T47D (cell line): ENCODE measurements at regions not wholly inside any gene's neighbourhood (a gene's known extent, or its start where the extent isn't known, plus 50 kb on each side); places are given as distances from the start of the nearest gene placed in this dataset.

Experiments
- DNase-seq, 2 experiments: peaks; one replicate each; pipeline versions ENCODE4 v3.0.0 to v3.0.0-alpha.2; 2011 to 2012; ENCODE audit warnings: low read depth in 1 of 2, low spot score in 1 of 2
- JUND ChIP-seq: IDR thresholded peaks from 2 replicates; pipeline ENCODE4 v1.6.1; 2012; ENCODE audit warnings: low read depth
- in situ Hi-C: cut with HindIII; loops from 2 replicates; pipeline ENCODE4 v1.10.0; 2016; ENCODE audit warnings: low sequenced_read_pairs, low pct_unique_long_range_greater_than_20kb

DNA sequence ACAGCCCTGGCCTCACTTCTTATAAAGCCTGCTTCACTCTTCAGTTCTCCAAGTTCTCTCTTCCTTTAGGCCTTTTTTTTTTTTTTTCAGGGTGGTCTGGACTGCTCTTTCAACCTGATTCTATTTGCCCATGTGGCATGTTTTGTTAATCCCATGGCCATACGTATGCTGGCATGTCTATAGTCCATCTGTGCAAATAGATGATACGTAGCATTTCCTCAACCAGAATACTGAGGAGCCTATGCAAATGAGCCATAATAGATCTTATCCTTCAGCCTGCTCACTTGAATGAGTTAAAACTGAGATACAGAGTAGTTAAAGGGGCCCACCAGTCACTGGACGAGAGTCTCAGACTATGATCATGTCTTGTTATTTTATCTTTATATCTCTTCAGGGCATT lies 265.2 kb upstream of the CXCR4 start:
- TF ChIP-seq JUND, result no peak
- in situ Hi-C loops, result no loop called here
- DNase-seq, result no peak

DNA sequence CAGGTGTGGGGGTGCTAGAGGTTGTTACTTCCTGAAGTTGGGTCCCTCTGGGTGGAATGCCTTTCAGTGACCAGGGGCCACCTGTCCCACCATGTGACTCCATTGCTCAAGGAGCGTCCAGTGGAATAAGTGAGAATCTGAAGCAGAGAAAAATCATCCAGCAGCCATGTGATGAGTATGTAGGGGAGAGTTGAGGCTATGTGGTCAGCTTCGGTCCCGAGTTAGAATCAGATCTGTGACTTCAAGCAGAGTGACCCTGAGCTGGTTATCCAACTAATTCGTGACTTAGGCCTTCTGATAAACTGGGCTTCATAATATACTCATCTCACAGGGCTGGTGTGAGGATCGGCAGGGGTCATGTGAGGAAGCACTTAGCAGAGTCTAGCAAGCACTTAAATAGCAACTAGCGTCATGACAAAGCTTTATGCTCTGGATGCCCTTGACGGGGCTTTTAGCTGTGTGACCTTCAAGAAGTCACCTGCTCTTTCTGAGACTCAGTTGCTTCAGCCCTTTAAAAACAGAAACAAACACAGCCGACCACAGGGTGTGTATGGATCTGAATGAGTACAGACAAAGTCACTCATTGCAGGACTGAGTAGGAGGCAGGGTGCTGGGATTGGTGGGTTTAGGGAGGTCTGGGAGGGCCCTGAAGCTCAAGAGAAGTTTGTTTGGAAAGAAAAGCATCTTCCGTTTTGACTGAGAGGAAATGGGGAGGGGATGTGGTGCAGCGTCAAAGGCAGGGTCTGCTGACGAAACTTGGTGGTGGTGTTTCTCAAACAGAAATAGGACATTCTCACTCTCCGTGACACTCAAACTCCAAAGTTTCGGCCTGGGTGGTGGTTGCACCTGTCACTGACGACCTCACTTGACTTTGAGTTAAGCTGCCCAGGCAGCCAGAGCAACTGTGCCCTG lies 264.0 kb upstream of the CXCR4 start:
- DNase-seq, result no peak
- in situ Hi-C loops, result no loop called here
- TF ChIP-seq JUND, result no peak

DNA sequence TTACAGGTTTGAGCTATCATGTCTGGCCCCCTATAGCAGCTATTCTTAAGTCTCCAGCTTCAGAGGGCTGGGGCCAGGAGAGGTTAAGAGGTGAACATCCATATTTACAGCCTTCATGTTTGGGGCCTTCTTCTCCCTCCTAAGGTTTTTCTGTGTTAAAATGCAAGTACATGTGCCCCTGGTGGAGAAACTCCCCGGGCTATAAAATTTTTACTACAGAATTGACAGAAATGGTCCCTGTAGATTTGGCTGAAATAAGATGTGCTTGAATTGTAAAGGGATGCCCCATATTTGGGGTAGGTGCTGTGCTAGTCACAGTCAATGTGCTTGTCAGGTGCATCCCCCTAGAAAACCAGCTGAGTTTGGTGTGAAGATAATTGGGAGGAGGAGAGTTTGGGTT lies 263.3 kb upstream of the CXCR4 start:
- TF ChIP-seq JUND, result no peak
- DNase-seq, result no peak
- in situ Hi-C loops, result no loop called here

DNA sequence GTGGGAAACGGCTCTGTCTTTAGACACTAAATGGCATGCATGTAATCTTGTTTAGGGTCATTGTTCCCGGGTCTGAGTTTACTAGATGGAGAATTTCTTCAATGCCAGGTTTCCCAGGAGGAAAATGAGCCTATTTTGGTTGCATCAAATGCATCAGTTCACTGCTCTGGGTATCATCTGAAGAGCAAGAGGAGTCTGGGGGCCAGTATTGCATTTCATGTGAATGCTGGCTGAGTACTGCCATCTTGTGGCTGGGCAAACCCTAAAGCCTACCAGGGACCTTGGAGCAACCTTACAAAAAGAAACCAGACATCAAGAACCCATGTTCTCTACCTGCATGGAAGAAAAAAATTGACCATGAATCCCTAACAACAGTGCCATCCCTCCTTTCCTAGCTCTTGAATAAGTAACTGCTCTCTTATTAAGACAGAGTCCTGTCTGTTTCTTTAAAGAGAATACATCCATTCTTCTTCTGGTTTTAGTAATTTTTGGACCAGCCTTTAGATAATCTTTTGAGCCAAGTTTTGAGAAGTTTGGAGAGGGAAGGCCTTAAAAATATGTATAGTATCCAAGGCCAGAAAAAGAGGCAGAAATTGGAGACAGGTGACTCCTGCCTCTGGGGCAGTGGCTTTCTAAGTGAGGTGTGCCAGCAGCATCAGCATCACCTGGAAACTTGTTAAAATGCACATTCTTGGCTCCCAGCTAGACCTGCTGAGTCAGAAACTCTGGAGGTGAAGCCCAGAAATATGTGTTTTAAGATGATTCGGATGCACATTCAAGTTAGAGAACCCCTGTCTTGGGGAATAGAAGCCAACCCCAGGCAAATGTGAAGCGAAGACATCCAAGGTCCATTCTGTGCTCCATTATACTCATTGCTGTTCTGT lies 261.0 kb upstream of the CXCR4 start:
- in situ Hi-C loops, result no loop called here
- DNase-seq, result peak; percentile 11 to 64
- TF ChIP-seq JUND, result no peak

DNA sequence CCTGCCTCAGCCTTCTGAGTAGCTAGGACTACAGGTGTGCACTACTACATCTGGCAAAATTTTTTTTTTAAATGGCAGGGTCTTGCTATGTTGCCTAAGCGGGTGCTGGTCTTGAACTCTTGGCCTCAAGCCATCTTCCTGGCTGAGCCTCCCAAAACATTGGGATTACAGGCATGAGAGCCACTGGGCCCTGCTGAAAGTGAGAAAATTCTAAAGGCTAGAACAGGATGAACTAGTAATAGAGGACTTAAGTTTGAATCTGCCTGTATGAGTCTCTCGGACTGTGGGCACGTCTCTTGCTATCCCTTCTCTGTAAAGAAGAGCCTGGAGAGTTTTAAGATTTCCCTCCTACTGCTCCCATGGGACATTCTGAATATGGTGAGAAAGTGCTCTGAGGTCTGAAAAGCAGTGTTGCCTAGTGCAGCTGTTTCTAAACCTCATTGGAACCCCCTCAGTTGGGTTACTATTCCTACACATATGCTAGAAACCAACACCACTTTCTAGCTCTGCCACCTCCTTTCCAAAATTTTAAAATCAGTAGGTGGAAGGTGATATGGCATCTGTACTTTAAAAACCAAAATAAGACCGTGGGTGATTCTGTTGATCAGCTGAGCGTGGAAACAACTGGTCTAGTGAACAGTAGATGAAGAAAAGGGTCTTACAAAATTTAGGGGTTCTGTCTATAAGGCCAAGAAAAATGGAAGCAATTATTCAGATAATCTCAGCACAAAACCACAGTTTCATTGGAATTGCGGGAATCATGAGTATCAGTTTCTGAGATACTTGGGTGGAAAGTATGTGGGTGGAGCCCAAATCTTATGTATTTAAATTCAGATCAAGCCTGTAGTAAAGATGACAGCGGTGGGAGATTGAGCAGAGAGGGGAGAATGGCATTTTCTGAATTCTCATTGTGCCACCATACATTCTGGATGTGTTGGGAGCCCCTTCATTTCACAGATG lies 259.8 kb upstream of the CXCR4 start:
- no peak for DNase-seq
- TF ChIP-seq JUND, result no peak
- in situ Hi-C loops, result no loop called here

DNA sequence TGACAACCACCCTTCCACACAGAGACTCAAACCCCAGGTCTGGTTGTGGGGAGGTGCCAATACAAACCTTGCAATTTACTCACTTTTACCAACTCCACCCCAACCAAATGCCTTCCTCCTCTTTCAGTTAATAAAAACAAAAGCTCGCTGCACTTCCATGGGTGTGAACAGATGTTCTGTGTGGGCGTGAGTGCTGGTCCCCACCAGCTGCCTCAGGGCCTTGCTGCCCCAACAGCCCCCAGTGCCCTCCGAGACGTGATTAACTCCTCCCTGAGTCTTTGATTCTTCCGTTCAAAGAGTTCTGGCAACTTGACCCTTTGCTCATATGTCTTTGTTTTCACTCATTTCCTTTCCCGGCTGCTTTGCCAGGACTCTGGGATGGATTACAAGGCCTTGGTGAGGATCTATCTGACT lies 258.9 kb upstream of the CXCR4 start:
- in situ Hi-C loops, result no loop called here
- no peak for DNase-seq
- TF ChIP-seq JUND, result no peak

DNA sequence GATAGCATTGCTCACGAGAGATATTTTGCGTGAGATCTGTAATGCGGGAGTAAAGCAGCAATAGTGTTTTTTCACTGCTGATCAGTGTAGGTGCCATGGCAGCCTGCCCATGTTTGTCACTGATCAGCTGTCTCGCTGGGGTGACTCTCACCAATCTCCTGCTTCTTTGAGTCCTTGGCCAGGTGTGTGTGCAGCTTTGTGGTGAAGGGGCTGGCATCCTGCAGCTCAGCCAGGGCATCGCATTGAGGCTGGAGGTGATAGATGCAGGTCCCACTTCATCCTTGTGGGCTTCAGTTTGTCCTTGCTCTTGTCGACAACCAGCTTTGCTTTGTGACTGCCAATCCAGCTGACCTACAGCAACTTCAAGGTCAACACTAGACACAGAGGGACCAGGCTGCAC lies 258.3 kb upstream of the CXCR4 start:
- no peak for TF ChIP-seq JUND
- no peak for DNase-seq
- in situ Hi-C loops, result no loop called here

DNA sequence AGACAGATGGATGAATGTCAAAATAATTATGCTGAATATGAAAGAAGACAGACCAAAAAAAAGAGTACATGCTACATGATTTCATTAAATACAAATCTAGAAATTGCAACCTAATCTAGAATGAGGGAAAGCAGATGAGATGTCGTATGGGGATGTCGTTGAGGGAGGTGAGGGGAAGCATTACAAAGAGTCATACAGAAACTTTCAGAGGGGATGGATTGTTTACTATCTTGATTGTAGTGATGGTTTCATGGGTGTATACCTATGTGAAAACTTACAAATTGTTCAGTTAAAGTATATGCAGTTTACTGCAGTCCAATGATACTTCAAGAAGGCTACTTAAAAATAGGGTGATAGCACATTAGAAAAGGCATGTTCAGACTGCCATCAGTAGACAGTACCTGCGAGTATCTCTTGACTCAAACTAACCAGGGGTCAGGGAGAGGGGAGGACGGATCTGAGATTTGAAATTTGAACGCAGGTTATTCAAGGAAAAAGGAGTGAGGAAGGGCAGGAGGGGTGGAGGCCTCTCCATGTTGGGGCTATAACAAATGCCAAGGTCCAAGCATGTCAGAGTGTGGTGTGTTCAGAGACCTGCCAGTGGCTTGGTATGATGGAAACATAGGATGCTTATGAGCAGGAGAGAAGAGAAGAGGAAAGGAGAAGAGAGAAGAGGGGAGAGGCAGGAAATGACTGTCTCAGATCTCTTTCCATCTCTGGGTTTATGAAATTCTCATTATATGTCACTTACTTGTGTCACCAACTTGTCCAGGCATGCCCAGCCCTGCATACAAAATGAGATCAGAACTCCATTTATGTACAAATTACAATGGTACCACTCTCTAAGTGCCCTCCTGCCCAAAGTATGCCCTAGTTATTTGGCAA lies 257.3 kb upstream of the CXCR4 start:
- no peak for DNase-seq
- no peak for TF ChIP-seq JUND
- in situ Hi-C loops, result no loop called here

DNA sequence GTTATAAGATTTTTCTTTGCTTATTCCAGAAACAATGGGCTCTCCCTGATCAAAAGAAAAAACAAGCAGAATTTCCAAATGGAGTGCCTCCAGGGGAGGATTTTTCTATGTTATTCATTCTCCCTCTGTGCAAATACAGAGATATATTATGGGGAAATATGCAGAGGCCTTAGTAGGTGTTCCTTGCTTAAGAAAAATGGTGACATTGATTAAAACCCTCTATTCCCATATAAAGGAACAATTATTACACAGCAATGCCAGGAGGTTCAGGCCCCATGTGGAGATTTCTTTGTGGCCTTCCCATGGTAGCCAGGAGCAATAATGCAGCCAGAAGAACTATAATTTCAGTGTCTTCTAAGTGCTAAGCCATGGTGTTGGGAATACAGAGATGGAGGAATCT lies 255.9 kb upstream of the CXCR4 start:
- in situ Hi-C loops, result no loop called here
- TF ChIP-seq JUND, result no peak
- DNase-seq, result no peak

DNA sequence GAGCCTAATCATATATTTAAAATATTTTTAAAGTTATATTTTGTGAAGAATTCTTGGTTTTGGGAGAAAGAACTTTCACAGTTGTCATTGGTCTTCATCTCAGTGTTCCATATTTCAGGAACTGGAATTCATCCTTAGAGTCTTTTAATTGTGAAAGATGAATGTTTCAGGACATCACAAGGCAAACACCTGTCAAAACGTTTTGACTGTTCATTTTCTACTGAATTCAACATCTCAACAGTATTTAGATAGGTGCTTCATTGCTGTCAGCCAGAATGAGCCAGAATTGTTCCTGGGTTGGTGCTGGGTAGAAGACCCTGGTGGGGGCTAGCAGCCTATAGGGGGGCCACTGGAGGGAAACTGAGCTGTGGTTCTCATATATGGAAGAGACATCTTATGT lies 255.1 kb upstream of the CXCR4 start:
- in situ Hi-C loops, result no loop called here
- TF ChIP-seq JUND, result no peak
- DNase-seq, result no peak

DNA sequence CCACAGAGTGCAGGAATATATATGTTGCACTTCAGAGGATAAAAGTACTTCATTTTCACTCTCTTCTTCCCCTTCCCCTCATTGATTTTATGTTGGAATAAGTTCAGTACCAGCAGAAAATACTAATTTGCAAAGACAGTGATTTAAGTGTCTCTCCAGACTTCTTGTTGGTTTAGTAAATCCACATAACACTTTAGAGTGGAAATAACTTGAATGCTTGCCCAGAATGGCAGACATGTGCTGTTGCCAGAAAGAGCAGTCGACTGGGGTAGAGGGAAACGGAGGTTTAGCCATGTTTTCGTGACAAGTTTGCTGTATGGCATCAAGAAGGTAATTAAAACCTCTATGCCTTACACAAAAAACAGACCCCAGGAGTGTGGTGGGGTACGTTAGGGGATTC lies 246.0 kb upstream of the CXCR4 start:
- in situ Hi-C loops, result no loop called here
- DNase-seq, result no peak
- no peak for TF ChIP-seq JUND

DNA sequence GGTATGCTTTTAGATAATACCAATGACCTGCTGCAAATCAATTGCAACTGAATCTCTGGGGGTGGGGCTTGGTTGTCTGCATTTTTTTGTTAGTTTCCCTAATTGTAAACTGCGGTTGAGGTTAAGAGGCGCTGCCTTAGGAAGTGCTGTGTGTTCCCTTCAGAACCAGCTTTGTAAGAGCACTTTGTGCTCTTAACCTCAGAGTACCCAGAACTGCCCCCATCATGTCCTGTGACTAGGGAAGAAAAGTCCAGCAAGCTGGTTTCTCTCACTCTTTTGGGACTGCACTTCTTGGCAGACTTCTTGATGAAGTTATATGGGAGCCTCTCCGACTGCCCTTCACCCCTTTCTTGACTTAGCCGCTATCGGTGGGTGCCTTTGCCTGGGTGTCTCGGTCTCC lies 245.5 kb upstream of the CXCR4 start:
- no peak for TF ChIP-seq JUND
- DNase-seq, result no peak
- in situ Hi-C loops, result no loop called here
